WTC11 (cell line): ENCODE measurements at regions not wholly inside any gene's neighbourhood (a gene's known extent, or its start where the extent isn't known, plus 50 kb on each side); places are given as distances from the start of the nearest gene placed in this dataset.

Source experiments
- CTCF ChIP-seq: fragments of 200-600 bp; IDR thresholded peaks from 2 replicates; pipeline ENCODE4 v1.8.0; 2022; ENCODE audit warnings: antibody characterized with exemption
- ESRRA ChIP-seq: sonication (generic); formaldehyde crosslinking; IDR thresholded peaks from 2 replicates; pipeline ENCODE4 v1.8.1; 2022; ENCODE audit warnings: mild to moderate bottlenecking, missing genetic modification reagents, borderline replicate concordance
- NFATC4 ChIP-seq: fragments of 250-450 bp; sonication (Bioruptor Pico); IDR thresholded peaks from 2 replicates; pipeline ENCODE4 v1.9.0; 2021; ENCODE audit warnings: mild to moderate bottlenecking
- NFYB ChIP-seq: sonication (generic); formaldehyde crosslinking; conservative IDR thresholded peaks from 2 replicates; pipeline ENCODE4 v1.8.0; 2022; ENCODE audit warnings: low read depth, missing genetic modification reagents
- SMAD3 ChIP-seq: sonication (generic); formaldehyde crosslinking; IDR thresholded peaks from 2 replicates; pipeline ENCODE4 v1.8.0; 2022; ENCODE audit warnings: missing genetic modification reagents, mild to moderate bottlenecking, borderline replicate concordance
- TP53 ChIP-seq: sonication (generic); formaldehyde crosslinking; IDR thresholded peaks from 2 replicates; pipeline ENCODE4 v1.8.1; 2023; ENCODE audit warnings: mild to moderate bottlenecking, missing genetic modification reagents
- ZNF232 ChIP-seq: sonication (generic); formaldehyde crosslinking; IDR thresholded peaks from 2 replicates; pipeline ENCODE4 v1.8.0; 2022; ENCODE audit warnings: mild to moderate bottlenecking, missing genetic modification reagents
- ZNF263 ChIP-seq: sonication (generic); formaldehyde crosslinking; IDR thresholded peaks from 2 replicates; pipeline ENCODE4 v1.8.1; 2022; ENCODE audit warnings: low read depth, mild to moderate bottlenecking, moderate library complexity, missing genetic modification reagents
- ZNF281 ChIP-seq: sonication (generic); formaldehyde crosslinking; IDR thresholded peaks from 2 replicates; pipeline ENCODE4 v1.8.0; 2023; ENCODE audit warnings: mild to moderate bottlenecking, missing genetic modification reagents
- ZNF396 ChIP-seq: fragments of 250-450 bp; sonication (Bioruptor Pico); IDR thresholded peaks from 2 replicates; pipeline ENCODE4 v1.8.0; 2021; ENCODE audit warnings: mild to moderate bottlenecking, moderate library complexity, borderline replicate concordance
- TF ChIP-seq, protein P1 (sequence below): fragments of 250-450 bp; sonication (Bioruptor Pico); IDR thresholded peaks from 2 replicates; pipeline ENCODE4 v1.9.0; 2021; ENCODE audit warnings: mild to moderate bottlenecking
- TF ChIP-seq, protein P2 (sequence below): sonication (generic); formaldehyde crosslinking; IDR thresholded peaks from 2 replicates; pipeline ENCODE4 v1.8.0; 2022; ENCODE audit warnings: mild to moderate bottlenecking, missing genetic modification reagents
- TF ChIP-seq, protein P3 (sequence below): sonication (generic); formaldehyde crosslinking; IDR thresholded peaks from 2 replicates; pipeline ENCODE4 v1.8.1; 2023; ENCODE audit warnings: mild to moderate bottlenecking, missing genetic modification reagents
- TF ChIP-seq, protein P4 (sequence below): sonication (generic); formaldehyde crosslinking; IDR thresholded peaks from 2 replicates; pipeline ENCODE4 v1.8.0; 2022; ENCODE audit warnings: mild to moderate bottlenecking, missing genetic modification reagents

DNA sequence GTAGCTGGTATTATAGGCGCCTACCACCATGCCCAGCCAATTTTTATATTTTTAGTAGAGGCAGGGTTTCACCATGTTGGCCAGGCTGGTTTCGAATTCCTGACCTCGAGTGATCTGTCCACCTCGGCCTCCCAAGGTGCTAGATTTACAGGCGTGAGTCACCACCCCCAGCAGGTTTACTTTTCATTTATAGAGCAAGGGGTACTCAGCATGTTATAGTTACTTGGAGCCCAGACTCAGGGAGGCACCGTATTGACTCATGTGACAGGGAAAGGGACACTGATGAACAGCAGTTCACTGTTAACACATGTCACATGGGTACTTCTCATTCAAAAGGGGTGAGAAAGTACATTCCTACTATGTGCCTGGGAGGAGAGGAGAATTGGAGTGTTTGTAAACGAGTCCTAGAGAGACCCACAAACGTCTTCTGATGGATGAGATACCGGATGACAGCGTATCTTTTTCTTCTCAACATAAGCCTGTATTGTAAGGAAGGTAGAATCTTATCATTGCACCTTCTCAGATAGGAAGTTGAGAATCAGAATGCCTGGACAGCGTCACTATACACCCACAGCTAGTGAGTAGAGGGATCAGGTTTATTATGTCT lies 510.0 kb downstream of the USP25 start:
- TF ChIP-seq ZNF281 (CRISPR knock-in tag) (no peak), ZNF396 (CRISPR knock-in tag) (no peak), NFATC4 (CRISPR knock-in tag) (no peak), CTCF (no peak), ESRRA (CRISPR knock-in tag) (no peak), TP53 (CRISPR knock-in tag) (no peak), ZNF263 (CRISPR knock-in tag) (no peak), NFYB (CRISPR knock-in tag) (no peak), SMAD3 (CRISPR knock-in tag) (no peak), ZNF232 (no peak)
- TF ChIP-seq, protein P1, sequence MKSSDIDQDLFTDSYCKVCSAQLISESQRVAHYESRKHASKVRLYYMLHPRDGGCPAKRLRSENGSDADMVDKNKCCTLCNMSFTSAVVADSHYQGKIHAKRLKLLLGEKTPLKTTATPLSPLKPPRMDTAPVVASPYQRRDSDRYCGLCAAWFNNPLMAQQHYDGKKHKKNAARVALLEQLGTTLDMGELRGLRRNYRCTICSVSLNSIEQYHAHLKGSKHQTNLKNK (CRISPR knock-in tag), result no peak
- TF ChIP-seq, protein P2, sequence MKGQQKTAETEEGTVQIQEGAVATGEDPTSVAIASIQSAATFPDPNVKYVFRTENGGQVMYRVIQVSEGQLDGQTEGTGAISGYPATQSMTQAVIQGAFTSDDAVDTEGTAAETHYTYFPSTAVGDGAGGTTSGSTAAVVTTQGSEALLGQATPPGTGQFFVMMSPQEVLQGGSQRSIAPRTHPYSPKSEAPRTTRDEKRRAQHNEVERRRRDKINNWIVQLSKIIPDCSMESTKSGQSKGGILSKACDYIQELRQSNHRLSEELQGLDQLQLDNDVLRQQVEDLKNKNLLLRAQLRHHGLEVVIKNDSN (CRISPR knock-in tag), result no peak
- TF ChIP-seq, protein P3, sequence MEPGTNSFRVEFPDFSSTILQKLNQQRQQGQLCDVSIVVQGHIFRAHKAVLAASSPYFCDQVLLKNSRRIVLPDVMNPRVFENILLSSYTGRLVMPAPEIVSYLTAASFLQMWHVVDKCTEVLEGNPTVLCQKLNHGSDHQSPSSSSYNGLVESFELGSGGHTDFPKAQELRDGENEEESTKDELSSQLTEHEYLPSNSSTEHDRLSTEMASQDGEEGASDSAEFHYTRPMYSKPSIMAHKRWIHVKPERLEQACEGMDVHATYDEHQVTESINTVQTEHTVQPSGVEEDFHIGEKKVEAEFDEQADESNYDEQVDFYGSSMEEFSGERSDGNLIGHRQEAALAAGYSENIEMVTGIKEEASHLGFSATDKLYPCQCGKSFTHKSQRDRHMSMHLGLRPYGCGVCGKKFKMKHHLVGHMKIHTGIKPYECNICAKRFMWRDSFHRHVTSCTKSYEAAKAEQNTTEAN (CRISPR knock-in tag), result no peak
- TF ChIP-seq, protein P4, sequence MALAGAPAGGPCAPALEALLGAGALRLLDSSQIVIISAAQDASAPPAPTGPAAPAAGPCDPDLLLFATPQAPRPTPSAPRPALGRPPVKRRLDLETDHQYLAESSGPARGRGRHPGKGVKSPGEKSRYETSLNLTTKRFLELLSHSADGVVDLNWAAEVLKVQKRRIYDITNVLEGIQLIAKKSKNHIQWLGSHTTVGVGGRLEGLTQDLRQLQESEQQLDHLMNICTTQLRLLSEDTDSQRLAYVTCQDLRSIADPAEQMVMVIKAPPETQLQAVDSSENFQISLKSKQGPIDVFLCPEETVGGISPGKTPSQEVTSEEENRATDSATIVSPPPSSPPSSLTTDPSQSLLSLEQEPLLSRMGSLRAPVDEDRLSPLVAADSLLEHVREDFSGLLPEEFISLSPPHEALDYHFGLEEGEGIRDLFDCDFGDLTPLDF (CRISPR knock-in tag), result no peak
